Omental fat pad (tissue), 3 donors: ENCODE measurements at regions not wholly inside any gene's neighbourhood (a gene's known extent, or its start where the extent isn't known, plus 50 kb on each side); places are given as distances from the start of the nearest gene placed in this dataset.

Source experiments
- ATAC-seq: fragments of 150-250 bp; one replicate; pipeline ENCODE4 v1.9.1; 2016; ENCODE audit warnings: mild to moderate bottlenecking, moderate library complexity; ENCODE audit not compliant: low FRiP score
- DNase-seq: peaks from one replicate; pipeline ENCODE4 v3.0.0-alpha.2; 2019; ENCODE audit warnings: low spot score
- TF ChIP-seq, protein P1 (sequence below), 3 donors: fragments of 450-650 bp; IDR thresholded peaks; one replicate each; pipeline ENCODE4 v1.5.1; 2016 to 2017; ENCODE audit warnings: antibody characterized with exemption in 3 of 3, mild to moderate bottlenecking in 3 of 3, moderate library complexity in 2 of 3

DNA sequence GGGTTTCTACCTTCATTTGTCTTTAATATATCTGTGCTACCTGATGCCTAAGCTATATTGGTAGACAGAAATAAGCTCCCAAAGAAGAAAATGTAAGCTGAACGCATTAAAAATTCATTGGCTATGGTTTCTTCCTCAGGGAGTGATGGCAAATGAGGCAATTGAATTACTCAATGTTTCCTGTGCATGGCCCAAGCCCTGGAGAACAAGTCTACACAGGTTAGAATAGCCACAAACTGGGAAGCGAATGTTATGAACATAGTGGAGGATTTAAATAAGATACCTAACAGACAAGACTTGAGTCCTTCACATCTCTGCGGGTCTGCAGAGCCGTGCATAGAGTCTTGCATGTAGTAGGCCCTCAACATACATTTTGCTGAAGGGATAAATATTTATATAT lies 350.3 kb downstream of the RWDD3 start:
- DNase-seq (no peak), ATAC-seq (no peak)
- TF ChIP-seq, protein P1, sequence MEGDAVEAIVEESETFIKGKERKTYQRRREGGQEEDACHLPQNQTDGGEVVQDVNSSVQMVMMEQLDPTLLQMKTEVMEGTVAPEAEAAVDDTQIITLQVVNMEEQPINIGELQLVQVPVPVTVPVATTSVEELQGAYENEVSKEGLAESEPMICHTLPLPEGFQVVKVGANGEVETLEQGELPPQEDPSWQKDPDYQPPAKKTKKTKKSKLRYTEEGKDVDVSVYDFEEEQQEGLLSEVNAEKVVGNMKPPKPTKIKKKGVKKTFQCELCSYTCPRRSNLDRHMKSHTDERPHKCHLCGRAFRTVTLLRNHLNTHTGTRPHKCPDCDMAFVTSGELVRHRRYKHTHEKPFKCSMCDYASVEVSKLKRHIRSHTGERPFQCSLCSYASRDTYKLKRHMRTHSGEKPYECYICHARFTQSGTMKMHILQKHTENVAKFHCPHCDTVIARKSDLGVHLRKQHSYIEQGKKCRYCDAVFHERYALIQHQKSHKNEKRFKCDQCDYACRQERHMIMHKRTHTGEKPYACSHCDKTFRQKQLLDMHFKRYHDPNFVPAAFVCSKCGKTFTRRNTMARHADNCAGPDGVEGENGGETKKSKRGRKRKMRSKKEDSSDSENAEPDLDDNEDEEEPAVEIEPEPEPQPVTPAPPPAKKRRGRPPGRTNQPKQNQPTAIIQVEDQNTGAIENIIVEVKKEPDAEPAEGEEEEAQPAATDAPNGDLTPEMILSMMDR (IDR thresholded peaks at IDR 0.05): no peak

DNA sequence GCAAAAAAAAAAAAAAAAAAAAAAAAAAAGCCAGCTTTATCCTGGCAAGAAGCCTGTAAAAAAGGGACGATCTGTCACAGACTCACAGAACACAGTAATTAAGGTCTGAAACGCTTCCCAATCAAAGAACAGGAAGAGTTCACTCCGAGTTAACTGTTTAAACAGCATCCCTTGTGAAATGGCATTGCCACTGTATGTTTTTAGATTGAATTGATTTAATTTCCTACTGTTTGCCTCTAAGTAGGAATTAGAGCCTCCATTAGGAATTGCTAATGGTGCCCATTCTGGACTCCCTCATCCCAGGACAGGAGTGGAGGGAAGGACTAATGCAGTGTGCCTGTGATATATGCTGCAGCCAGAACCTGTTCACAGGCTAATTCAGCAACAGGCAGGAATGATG lies 370.8 kb downstream of the RWDD3 start:
- DNase-seq (no peak), ATAC-seq (no peak)
- TF ChIP-seq, protein P1 (IDR thresholded peaks at IDR 0.05): no peak

DNA sequence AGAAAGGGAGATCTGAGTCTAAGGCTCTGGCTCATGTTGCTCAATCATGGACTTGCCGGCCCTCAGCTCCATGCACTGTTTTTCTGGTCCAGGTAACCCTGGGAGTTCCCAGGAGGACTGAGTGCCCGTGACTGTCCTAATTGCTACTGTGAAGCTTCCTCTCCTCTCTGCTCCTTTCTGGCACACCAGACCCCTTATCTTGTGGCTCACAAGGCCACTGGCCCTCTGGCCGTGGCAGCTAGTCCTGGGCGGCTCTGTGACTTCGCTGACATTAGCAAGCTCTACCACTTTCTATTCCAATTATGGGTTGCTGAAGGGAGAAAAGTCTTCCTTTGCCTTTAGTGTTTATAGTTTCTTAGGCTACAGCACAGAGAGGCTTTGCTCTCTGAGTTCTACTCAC lies 380.2 kb downstream of the RWDD3 start:
- TF ChIP-seq, protein P1 (IDR thresholded peaks at IDR 0.05): no peak
- DNase-seq (no peak), ATAC-seq (no peak)

DNA sequence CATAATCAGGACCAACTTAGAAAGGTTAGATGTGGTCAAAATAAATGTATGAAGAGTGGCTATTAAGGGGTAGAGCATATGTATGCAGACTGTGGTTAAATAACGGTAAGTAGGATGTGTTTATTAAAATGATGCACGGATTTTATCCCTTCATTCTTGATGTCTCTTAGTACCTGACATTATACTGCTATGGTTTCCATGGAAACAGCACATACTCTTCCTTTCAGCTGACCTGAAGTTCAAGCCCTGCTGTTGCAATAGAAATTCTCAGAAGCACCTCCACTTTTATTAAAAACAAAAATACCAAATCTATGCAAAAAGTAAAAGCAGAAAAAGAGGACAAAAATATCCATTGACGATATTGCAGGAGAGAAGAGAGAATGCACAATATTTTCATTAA lies 381.4 kb downstream of the RWDD3 start:
- TF ChIP-seq, protein P1 (IDR thresholded peaks at IDR 0.05): no peak
- ATAC-seq: no peak

DNA sequence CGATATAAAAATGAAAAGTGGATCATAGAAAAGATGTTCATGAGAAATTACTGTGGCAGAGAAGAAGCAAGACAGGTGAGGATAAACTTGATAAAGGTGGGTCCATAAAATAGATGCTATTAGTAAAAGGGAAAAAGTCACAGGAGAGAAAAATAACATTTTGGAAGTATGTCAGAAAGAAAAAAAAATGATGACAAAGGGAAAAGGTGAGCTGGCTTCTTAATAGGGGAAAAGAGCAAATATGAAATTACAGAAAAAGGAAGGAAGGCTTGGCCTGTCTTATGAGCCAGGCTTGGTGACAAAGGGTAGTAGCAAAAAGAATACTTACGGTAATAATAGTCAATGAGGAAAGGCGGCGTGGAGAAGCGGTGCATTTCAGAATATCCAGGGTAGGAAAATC lies 386.1 kb downstream of the RWDD3 start:
- no peak for DNase-seq
- ATAC-seq: no peak
- TF ChIP-seq, protein P1 (IDR thresholded peaks at IDR 0.05): no peak

More for the DNA sequence above, 381.4 kb downstream of the RWDD3 start:
- no peak for DNase-seq

DNA sequence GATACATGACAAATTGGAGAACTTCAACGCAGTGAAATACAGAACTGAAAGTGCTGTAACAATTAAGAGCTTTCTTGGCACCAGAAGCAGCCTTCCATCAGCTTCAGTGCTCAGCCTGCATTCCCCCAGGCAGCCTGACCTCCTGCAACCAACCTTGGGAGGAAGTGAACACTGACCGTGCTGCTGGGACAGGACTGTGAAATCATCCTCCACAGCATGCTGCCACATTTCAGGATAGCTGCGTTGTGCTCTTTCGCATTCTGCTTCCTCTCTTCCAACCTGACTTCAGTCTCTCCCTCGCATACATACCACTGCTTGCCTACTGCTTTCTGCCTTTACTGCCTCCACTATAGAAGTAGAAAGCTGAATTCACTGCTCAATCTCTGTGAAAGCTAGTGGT lies 388.6 kb downstream of the RWDD3 start:
- TF ChIP-seq, protein P1 (IDR thresholded peaks at IDR 0.05): no peak
- DNase-seq (no peak), ATAC-seq (no peak)

DNA sequence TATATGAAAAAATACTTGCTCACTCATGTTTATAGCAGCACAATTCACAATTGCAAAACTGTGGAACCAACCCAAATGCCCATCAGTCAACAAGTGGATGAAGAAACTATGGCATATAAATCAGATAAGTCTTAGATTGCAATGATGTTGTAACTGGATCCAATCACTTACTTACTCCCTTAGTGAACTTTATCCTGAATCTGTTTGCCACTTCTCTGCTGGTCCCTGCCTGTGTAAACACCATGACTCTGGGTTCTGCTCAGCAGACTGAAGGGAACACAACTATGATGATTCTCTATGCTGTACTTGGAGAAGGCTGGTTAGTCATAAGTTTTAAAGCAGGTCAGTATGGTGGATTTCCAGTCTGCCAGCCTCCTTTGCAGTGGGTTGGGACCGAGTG lies 391.2 kb downstream of the RWDD3 start:
- TF ChIP-seq, protein P1 (IDR thresholded peaks at IDR 0.05): no peak
- DNase-seq: no peak
- ATAC-seq: no peak
